Natural killer cell treated with Interleukin-12 subunit alpha and Interleukin-12 subunit beta and Interleukin-15 and Interleukin-18, amount 100 ng/mL, for 72 hours (primary cell): ENCODE measurements at regions not wholly inside any gene's neighbourhood (a gene's known extent, or its start where the extent isn't known, plus 50 kb on each side); places are given as distances from the start of the nearest gene placed in this dataset.

Experiments used
- ATAC-seq, 2 donors: fragments of 150-1000 bp; cut with Tn5 transposase in 1 of 2; sonication (Bioruptor Pico), chemical (Tn5 transposase) in 1 of 2; 2 replicates each; pipeline ENCODE4 v1.10.0; 2021
- DNase-seq: peaks from one replicate; pipeline ENCODE4 v3.0.0; 2022; ENCODE audit warnings: low spot score
- H3K27ac Mint-ChIP-seq, 2 donors: 1 replicate in 1 of 2; 2 replicates in 1 of 2; pipeline ENCODE4 v1.8.0; 2022; ENCODE audit warnings: mixed read lengths in 2 of 2, mild to moderate bottlenecking in 1 of 2, moderate library complexity in 1 of 2
- H3K27me3 Mint-ChIP-seq, 2 donors: 1 replicate in 1 of 2; 2 replicates in 1 of 2; pipeline ENCODE4 v1.8.0; 2022; ENCODE audit warnings: mixed read lengths in 2 of 2
- H3K36me3 Mint-ChIP-seq: one replicate; pipeline ENCODE4 v1.8.0; 2022; ENCODE audit warnings: mixed read lengths
- H3K4me1 Mint-ChIP-seq, 2 donors: 1 replicate in 1 of 2; 2 replicates in 1 of 2; pipeline ENCODE4 v1.8.0; 2022; ENCODE audit warnings: low read depth in 2 of 2, mixed read lengths in 2 of 2, mild to moderate bottlenecking in 1 of 2
- H3K4me3 Mint-ChIP-seq: one replicate; pipeline ENCODE4 v1.8.0; 2022; ENCODE audit warnings: mixed read lengths
- H3K9me3 Mint-ChIP-seq: 2 replicates; pipeline ENCODE4 v1.8.0; 2022; ENCODE audit warnings: mixed read lengths

GRCh38 chr4:114209584-114209983 is 230.1 kb upstream of the ARSJ start:
- ATAC-seq, result no peak
- no peak overlapping the region for H3K27ac Mint-ChIP-seq

DNA sequence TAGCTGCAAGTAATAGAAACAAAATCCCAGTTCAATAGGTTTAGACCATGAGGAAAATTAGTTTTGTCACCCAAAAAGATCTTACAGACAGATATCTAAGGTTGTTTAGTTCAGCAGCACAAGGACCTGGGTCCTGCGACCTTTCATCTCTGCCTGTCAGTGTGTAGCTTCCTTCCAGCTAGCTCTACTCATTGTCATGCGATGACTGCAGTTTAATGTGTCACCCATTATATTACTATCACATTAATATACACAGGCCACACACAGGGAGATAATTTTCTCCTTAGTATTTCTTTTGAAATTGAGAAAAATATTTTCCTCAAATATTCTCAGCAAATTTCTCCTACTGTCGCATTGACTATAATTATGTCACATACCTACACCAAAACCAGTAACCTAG is 232.1 kb upstream of the ARSJ start:
- H3K4me3 Mint-ChIP-seq, result no peak overlapping the region
- ATAC-seq, result no peak
- DNase-seq, result no peak
- no peaks in the 10 kb centered on the region for H3K9me3 Mint-ChIP-seq
- H3K4me1 Mint-ChIP-seq, result no peaks in the 10 kb centered on the region
- H3K27me3 Mint-ChIP-seq, result peaks cover 0 to 2% of the 10 kb centered on the region in 2 donors
- H3K27ac Mint-ChIP-seq, result no peak overlapping the region
- H3K36me3 Mint-ChIP-seq, result no peaks in the 10 kb centered on the region

More at GRCh38 chr4:114209584-114209983, 230.1 kb upstream of the ARSJ start:
- no peak for DNase-seq
- H3K4me1 Mint-ChIP-seq, result no peaks in the 10 kb centered on the region
- no peaks in the 10 kb centered on the region for H3K9me3 Mint-ChIP-seq
- H3K4me3 Mint-ChIP-seq, result no peak overlapping the region
- H3K36me3 Mint-ChIP-seq, result no peaks in the 10 kb centered on the region
- peaks cover 0 to 2% of the 10 kb centered on the region in 2 donors for H3K27me3 Mint-ChIP-seq

DNA sequence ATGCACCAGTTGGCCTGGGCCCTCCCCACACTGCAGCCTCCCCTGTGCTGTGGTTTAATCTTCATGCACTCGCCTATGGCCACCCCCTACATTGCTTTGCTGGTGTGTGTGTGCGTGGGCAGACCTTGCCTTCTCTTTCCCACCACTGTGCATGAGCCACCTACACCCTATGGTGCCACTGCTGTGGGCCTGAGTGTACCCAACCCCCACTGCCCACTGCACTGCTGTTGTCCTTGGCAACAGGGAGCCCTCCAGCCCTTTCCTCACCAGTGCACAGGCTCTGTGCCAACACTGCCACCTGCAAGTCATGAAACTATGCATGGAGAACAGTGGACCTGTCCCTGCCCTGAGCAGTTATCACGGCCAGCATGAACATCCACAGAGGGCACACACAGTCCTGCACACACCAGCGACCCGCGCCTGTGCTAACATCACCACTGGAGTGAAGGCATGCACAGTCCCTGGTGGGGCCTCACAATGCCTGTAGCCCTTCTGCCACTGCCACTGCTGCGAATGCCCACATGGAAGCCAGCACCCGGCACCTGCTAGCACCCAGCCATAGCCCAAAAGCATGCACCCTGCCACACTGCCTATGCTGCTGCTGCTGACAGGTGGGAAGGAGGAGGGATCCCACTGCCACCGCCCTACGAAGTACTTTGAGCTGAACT is 237.8 kb upstream of the ARSJ start:
- peak; percentile 15 to 48 for ATAC-seq
- H3K27me3 Mint-ChIP-seq, result peaks cover 0 to 2% of the 10 kb centered on the region in 2 donors
- DNase-seq, result no peak
- H3K4me1 Mint-ChIP-seq, result no peaks in the 10 kb centered on the region
- H3K4me3 Mint-ChIP-seq, result no peak overlapping the region
- no peaks in the 10 kb centered on the region for H3K9me3 Mint-ChIP-seq
- no peak overlapping the region for H3K27ac Mint-ChIP-seq
- H3K36me3 Mint-ChIP-seq, result no peaks in the 10 kb centered on the region

DNA sequence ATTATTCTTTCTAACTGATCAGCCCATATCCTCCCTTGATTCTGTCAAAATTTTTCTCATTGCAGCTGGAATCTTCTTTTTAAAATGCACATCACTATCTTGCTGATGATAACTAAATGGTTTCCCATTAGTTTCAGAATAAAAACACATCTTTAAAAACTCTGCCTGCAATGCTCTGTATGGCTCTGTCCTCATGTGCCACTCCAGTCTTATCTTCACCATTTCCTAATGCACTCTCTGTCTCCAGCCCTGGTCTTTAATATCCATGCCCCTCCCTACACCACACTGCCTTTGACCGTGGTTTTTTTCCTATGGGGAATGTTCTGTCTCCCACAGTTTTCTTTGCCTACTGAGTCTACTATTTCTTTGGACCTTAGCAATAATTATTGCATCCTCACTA is 244.1 kb upstream of the ARSJ start:
- Mint-ChIP-seq H3K36me3 (no peaks in the 10 kb centered on the region), H3K27ac (no peak overlapping the region), H3K27me3 (no peaks in the 10 kb centered on the region), H3K4me3 (no peak overlapping the region), H3K4me1 (no peaks in the 10 kb centered on the region), H3K9me3 (no peaks in the 10 kb centered on the region)
- DNase-seq, result no peak
- no peak for ATAC-seq

DNA sequence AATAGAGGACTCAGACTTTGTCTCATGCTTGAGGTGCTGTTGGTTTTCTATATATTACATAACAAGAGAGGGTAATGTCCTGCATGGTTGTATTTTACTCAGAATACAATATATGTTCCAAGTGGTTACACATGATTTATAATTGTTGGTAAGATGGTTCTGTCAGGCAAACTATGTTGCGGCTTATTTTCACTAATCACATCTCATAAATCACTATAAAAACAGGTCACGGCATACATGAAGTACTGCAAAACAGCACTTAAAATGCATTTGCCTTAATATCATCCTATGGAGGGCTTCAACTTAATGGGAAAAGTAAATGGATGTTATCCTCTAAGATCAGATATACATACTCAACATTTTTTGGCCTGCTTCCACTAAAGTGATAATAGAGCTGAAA is 246.0 kb upstream of the ARSJ start:
- Mint-ChIP-seq H3K36me3 (no peaks in the 10 kb centered on the region), H3K4me1 (no peaks in the 10 kb centered on the region), H3K27me3 (no peaks in the 10 kb centered on the region), H3K27ac (no peak overlapping the region), H3K4me3 (no peak overlapping the region), H3K9me3 (no peaks in the 10 kb centered on the region)
- DNase-seq (no peak), ATAC-seq (no peak)

DNA sequence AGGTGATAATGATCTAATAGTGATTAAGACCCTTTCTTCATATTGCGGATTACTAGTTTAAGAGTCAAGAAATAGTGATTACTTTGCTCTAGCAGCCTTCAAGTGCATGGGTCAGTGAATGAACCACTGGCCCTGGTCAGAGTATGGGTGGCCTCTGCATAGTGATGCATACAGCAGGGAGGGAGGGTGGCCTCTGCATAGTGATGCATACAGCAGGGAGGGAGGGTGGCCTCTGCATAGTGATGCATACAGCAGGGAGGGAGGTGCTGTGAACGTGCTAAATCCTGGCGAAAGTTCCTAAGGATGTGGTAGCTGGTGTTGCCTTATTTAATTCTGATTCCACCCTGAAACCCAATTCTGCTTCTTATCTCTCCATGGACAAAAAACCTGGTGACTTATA is 246.7 kb upstream of the ARSJ start:
- Mint-ChIP-seq H3K36me3 (no peaks in the 10 kb centered on the region), H3K4me1 (no peaks in the 10 kb centered on the region), H3K4me3 (no peak overlapping the region), H3K27me3 (no peaks in the 10 kb centered on the region), H3K27ac (no peak overlapping the region), H3K9me3 (no peaks in the 10 kb centered on the region)
- DNase-seq (no peak), ATAC-seq (no peak)

DNA sequence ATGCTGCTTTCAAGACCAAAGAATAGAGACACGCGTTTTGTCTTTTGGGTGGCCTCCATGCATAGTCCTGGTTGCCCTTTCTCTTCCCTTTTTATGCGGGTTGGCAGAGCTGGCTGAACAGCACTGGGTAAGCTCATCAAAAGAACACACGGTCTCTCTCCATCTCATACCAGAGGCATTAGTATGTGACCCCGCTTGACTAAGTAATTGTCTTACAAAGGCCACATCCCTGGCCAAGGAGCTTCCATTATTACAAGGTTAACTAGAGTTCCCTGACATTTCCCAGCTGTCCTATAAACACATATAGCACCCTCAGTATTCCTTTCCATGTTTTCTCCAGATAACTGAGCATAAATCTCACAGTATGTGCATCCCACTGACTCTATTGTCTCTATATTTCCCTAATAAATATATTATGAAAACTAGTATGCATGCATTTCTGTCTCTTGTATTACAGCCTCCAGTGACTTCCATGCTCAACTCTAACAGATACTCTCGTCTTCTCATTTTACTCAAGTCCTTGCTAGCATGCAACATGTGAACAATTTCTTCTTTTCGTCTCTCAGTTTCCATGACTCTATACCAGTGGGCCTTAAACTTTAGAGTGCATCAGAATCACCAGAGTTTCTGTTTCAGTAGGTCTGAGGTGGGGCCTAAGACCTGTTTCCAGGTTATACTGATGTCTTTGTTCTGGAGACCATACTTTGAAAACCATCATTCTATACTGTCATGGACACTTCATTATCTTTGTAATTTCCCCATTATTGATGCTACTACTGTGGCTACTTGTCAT is 247.7 kb upstream of the ARSJ start:
- H3K4me3 Mint-ChIP-seq, result no peak overlapping the region
- no peak overlapping the region for H3K27ac Mint-ChIP-seq
- H3K4me1 Mint-ChIP-seq, result no peaks in the 10 kb centered on the region
- H3K9me3 Mint-ChIP-seq, result no peaks in the 10 kb centered on the region
- no peak for ATAC-seq
- no peaks in the 10 kb centered on the region for H3K36me3 Mint-ChIP-seq
- H3K27me3 Mint-ChIP-seq, result no peaks in the 10 kb centered on the region
- no peak for DNase-seq

- no peaks in the 10 kb centered on the region for H3K36me3 Mint-ChIP-seq
- H3K9me3 Mint-ChIP-seq, result no peaks in the 10 kb centered on the region
- no peak overlapping the region for H3K27ac Mint-ChIP-seq
- no peaks in the 10 kb centered on the region for H3K4me1 Mint-ChIP-seq
- H3K27me3 Mint-ChIP-seq, result no peaks in the 10 kb centered on the region
- no peak for DNase-seq
- no peak overlapping the region for H3K4me3 Mint-ChIP-seq
- ATAC-seq, result no peak
These were observed 250.3 kb upstream of the ARSJ start for GRCh38 chr4:114229706-114230105.

DNA sequence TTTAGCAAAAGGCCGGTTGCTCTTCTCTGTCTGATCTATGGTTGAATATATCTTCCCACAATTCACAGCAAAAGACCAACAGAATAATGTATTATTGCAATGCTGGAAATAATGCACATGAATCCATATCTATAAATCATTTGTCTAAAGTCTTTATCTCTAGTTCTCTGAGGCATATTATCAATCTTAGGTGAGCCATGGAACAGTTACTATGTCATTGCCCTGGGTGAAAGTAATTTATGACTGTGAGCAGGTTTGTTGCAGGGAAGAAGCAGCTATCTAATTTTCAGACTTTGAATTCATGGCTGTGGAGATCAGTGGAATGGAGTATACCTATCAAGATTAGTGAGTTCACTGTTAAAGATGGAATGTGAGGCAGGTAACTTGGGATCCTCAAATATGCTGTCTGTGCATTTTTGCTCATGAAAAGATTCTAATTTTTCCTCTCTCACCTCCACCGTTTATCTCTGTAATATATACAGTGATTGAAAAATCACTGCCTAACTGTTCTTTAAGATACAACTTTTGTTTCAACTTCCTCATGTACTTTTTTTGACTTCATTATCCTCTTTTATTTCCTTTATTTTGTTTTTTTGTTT is 256.8 kb upstream of the ARSJ start:
- ATAC-seq, result no peak
- Mint-ChIP-seq H3K4me3 (no peak overlapping the region), H3K4me1 (no peaks in the 10 kb centered on the region), H3K27me3 (no peaks in the 10 kb centered on the region), H3K36me3 (no peaks in the 10 kb centered on the region), H3K9me3 (no peaks in the 10 kb centered on the region), H3K27ac (no peak overlapping the region)
- DNase-seq, result no peak

GRCh38 chr4:114237997-114238396 is 258.6 kb upstream of the ARSJ start:
- H3K4me3 Mint-ChIP-seq, result no peak overlapping the region

GRCh38 chr4:114249561-114249960 is 270.1 kb upstream of the ARSJ start:
- Mint-ChIP-seq H3K9me3 (no peaks in the 10 kb centered on the region), H3K27me3 (no peaks in the 10 kb centered on the region), H3K27ac (no peak overlapping the region), H3K4me3 (no peak overlapping the region), H3K36me3 (no peaks in the 10 kb centered on the region), H3K4me1 (no peaks in the 10 kb centered on the region)
- no peak for DNase-seq
- ATAC-seq, result no peak

More at GRCh38 chr4:114237997-114238396, 258.6 kb upstream of the ARSJ start:
- no peaks in the 10 kb centered on the region for H3K36me3 Mint-ChIP-seq
- H3K9me3 Mint-ChIP-seq, result no peaks in the 10 kb centered on the region
- H3K27ac Mint-ChIP-seq, result no peak overlapping the region
- ATAC-seq (no peak), DNase-seq (no peak)
- no peaks in the 10 kb centered on the region for H3K4me1 Mint-ChIP-seq
- no peaks in the 10 kb centered on the region for H3K27me3 Mint-ChIP-seq

GRCh38 chr4:114249976-114250375 is 270.5 kb upstream of the ARSJ start:
- ATAC-seq, result no peak
- H3K27ac Mint-ChIP-seq, result no peak overlapping the region
- H3K4me1 Mint-ChIP-seq, result no peaks in the 10 kb centered on the region
- H3K9me3 Mint-ChIP-seq, result peaks cover 1% of the 10 kb centered on the region
- no peaks in the 10 kb centered on the region for H3K27me3 Mint-ChIP-seq
- DNase-seq, result no peak
- no peaks in the 10 kb centered on the region for H3K36me3 Mint-ChIP-seq
- no peak overlapping the region for H3K4me3 Mint-ChIP-seq

- DNase-seq, result no peak
- Mint-ChIP-seq H3K27me3 (no peaks in the 10 kb centered on the region), H3K9me3 (peaks cover 3% of the 10 kb centered on the region), H3K27ac (no peak overlapping the region), H3K4me1 (no peaks in the 10 kb centered on the region), H3K36me3 (no peaks in the 10 kb centered on the region), H3K4me3 (no peak overlapping the region)
- no peak for ATAC-seq
These were observed 271.0 kb upstream of the ARSJ start for GRCh38 chr4:114250439-114250891.

DNA sequence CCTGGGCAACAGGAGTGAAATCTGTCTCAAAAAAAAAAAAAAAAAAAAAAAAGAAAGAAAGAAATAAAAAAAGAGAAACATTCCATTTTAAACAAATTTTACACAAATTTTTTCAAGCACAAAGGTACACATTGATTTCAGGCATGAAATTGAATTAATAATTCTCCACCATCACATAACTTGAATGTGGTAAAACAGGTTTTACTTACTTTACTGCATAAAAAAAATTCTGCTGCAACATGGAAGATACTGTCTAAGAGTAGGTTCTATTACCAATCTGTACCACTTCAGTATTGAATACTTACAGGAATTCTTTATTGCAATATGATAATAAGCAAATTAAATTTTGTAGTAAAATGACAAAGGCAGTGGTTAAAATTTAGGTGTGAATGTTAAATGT is 271.6 kb upstream of the ARSJ start:
- peaks cover 6% of the 10 kb centered on the region for H3K9me3 Mint-ChIP-seq
- no peak overlapping the region for H3K4me3 Mint-ChIP-seq

More for the DNA sequence above, 271.6 kb upstream of the ARSJ start:
- Mint-ChIP-seq H3K36me3 (no peaks in the 10 kb centered on the region), H3K27ac (no peak overlapping the region), H3K4me1 (no peaks in the 10 kb centered on the region), H3K27me3 (no peaks in the 10 kb centered on the region)
- DNase-seq, result no peak
- no peak for ATAC-seq
